ENCODE measurements at regions not wholly inside any gene's neighbourhood (a gene's known extent, or its start where the extent isn't known, plus 50 kb on each side); places are given as distances from the start of the nearest gene placed in this dataset.

- DNase-seq (ENCODE audit: low read depth, low spot score) (no peak), FAIRE-seq (no peak), ATAC-seq (no peak)
- Histone ChIP-seq H3K4me3 (no peak overlapping the region), H3K36me3 (ENCODE audit: control insufficient read depth in 2 of 2, insufficient read depth in 2 of 2, low read length in 1 of 2) (no peaks in the 10 kb centered on the region), H3K4me2 (ENCODE audit: control insufficient read depth, insufficient read depth) (no peak overlapping the region), H3K79me2 (ENCODE audit: control insufficient read depth, insufficient read depth, low read length) (no peaks in the 10 kb centered on the region), H3K27ac (ENCODE audit: control insufficient read depth, insufficient read depth) (no peak overlapping the region), H3K9ac (ENCODE audit: control insufficient read depth, insufficient read depth, low read length) (no peak overlapping the region), H2AFZ (ENCODE audit: control insufficient read depth, low read depth, low read length) (no peak overlapping the region), H4K20me1 (ENCODE audit: control insufficient read depth, insufficient read depth) (no peaks in the 10 kb centered on the region), H3K9me3 (replicated peaks; ENCODE audit: control insufficient read depth, insufficient read depth, low read length) (no peaks in the 10 kb centered on the region; the same call in 2 of the 3 replicates), H3K27me3 (replicated peaks in 1 of 2; ENCODE audit: control insufficient read depth in 2 of 2, insufficient read depth in 2 of 2, low read length in 1 of 2) (no peaks in the 10 kb centered on the region), H3K4me1 (ENCODE audit: control insufficient read depth, insufficient read depth, low read length) (no peaks in the 10 kb centered on the region)
- no peak for TF ChIP-seq GABPA (IDR thresholded peaks at IDR 0.05; ENCODE audit: low read depth)
- TF ChIP-seq GATAD2B (conservative IDR thresholded peaks at IDR 0.05; ENCODE audit: low read depth) = no peak
- no peak for TF ChIP-seq CREB1 (IDR thresholded peaks at IDR 0.05; ENCODE audit: low read depth)
- TF ChIP-seq ATF7 (IDR thresholded peaks at IDR 0.05; ENCODE audit: low read depth) = peak; percentile 83
- TF ChIP-seq JUND (IDR thresholded peaks at IDR 0.05; ENCODE audit: low read depth, low read length) = no peak
- ChIA-PET CTCF (no interaction called here), RAD21 (ENCODE audit: unreplicated experiment) (no interaction called here), POLR2A (no interaction called here), SMC1A (ENCODE audit: uncharacterized antibody, unreplicated experiment) (no interaction called here)
- 8% methylated on average over 1 of the region's 1 CpG for WGBS (ENCODE audit: insufficient coverage, insufficient replicate concordance, low lambda C conversion rate, missing lambda C conversion rate)
- intact Hi-C loops (cut with micrococcal nuclease; ENCODE audit: unreplicated experiment) = no loop called here
- no TSS peak for BruUV-seq (replicated peaks)
- in situ Hi-C loops (cut with MboI) = no loop called here
Observed at GRCh38 chr5:82753374-82753773, 323.8 kb downstream of the TMEM167A start.

- no peaks in the 10 kb centered on the region for H3K79me2 ChIP-seq (ENCODE audit: control insufficient read depth, insufficient read depth, low read length)
- H3K4me3 ChIP-seq = no peak overlapping the region
- RAD21 ChIA-PET (ENCODE audit: unreplicated experiment) = no interaction called here
- H3K9me3 ChIP-seq (replicated peaks; ENCODE audit: control insufficient read depth, insufficient read depth, low read length) = no peaks in the 10 kb centered on the region; the same call in 2 of the 3 replicates
- 49% methylated on average over 5 of the region's 5 CpGs for WGBS (ENCODE audit: insufficient coverage, insufficient replicate concordance, low lambda C conversion rate, missing lambda C conversion rate)
- SMC1A ChIA-PET (ENCODE audit: uncharacterized antibody, unreplicated experiment) = no interaction called here
- H2AFZ ChIP-seq (ENCODE audit: control insufficient read depth, low read depth, low read length) = no peak overlapping the region
- no peak overlapping the region for H3K27ac ChIP-seq (ENCODE audit: control insufficient read depth, insufficient read depth)
- no peaks in the 10 kb centered on the region for H3K36me3 ChIP-seq (ENCODE audit: control insufficient read depth in 2 of 2, insufficient read depth in 2 of 2, low read length in 1 of 2)
- CTCF ChIA-PET = no interaction called here
- FAIRE-seq (no peak), DNase-seq (ENCODE audit: low read depth, low spot score) (no peak), ATAC-seq (no peak)
- no peaks in the 10 kb centered on the region for H3K4me1 ChIP-seq (ENCODE audit: control insufficient read depth, insufficient read depth, low read length)
- no peaks in the 10 kb centered on the region for H3K27me3 ChIP-seq (replicated peaks in 1 of 2; ENCODE audit: control insufficient read depth in 2 of 2, insufficient read depth in 2 of 2, low read length in 1 of 2)
- POLR2A ChIA-PET = no interaction called here
- BruUV-seq (replicated peaks) = no TSS peak
- no peak overlapping the region for H3K9ac ChIP-seq (ENCODE audit: control insufficient read depth, insufficient read depth, low read length)
- intact Hi-C loops (cut with micrococcal nuclease; ENCODE audit: unreplicated experiment) (no loop called here), in situ Hi-C loops (cut with MboI) (no loop called here)
- no peaks in the 10 kb centered on the region for H4K20me1 ChIP-seq (ENCODE audit: control insufficient read depth, insufficient read depth)
- no peak overlapping the region for H3K4me2 ChIP-seq (ENCODE audit: control insufficient read depth, insufficient read depth)
- TF ChIP-seq RCOR1 (conservative IDR thresholded peaks at IDR 0.05; ENCODE audit: low read depth, low read length) (no peak), SIN3A (IDR thresholded peaks at IDR 0.05; ENCODE audit: low read depth, low read length) (no peak), ZSCAN29 (IDR thresholded peaks at IDR 0.05) (no peak), ZBED1 (IDR thresholded peaks at IDR 0.05; ENCODE audit: borderline replicate concordance) (no peak), LARP7 (IDR thresholded peaks at IDR 0.05) (no peak), RAD21 (IDR thresholded peaks at IDR 0.05; ENCODE audit: insufficient read depth, low read depth, low read length) (no peak), IRF4 (IDR thresholded peaks at IDR 0.05; ENCODE audit: low read depth, low read length) (no peak), E4F1 (IDR thresholded peaks at IDR 0.05; ENCODE audit: borderline replicate concordance, partially characterized antibody) (no peak), CBX5 (IDR thresholded peaks at IDR 0.05; ENCODE audit: low read depth) (no peak), MEF2A (IDR thresholded peaks at IDR 0.05; ENCODE audit: insufficient read depth, low read depth, low read length) (no peak), GABPA (IDR thresholded peaks at IDR 0.05; ENCODE audit: low read depth) (no peak)
- TF ChIP-seq, protein P1, sequence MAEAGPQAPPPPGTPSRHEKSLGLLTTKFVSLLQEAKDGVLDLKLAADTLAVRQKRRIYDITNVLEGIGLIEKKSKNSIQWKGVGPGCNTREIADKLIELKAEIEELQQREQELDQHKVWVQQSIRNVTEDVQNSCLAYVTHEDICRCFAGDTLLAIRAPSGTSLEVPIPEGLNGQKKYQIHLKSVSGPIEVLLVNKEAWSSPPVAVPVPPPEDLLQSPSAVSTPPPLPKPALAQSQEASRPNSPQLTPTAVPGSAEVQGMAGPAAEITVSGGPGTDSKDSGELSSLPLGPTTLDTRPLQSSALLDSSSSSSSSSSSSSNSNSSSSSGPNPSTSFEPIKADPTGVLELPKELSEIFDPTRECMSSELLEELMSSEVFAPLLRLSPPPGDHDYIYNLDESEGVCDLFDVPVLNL (IDR thresholded peaks at IDR 0.05; ENCODE audit: low read depth, low read length) = no peak
- TF ChIP-seq, protein P2, sequence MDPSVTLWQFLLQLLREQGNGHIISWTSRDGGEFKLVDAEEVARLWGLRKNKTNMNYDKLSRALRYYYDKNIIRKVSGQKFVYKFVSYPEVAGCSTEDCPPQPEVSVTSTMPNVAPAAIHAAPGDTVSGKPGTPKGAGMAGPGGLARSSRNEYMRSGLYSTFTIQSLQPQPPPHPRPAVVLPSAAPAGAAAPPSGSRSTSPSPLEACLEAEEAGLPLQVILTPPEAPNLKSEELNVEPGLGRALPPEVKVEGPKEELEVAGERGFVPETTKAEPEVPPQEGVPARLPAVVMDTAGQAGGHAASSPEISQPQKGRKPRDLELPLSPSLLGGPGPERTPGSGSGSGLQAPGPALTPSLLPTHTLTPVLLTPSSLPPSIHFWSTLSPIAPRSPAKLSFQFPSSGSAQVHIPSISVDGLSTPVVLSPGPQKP (IDR thresholded peaks at IDR 0.05; ENCODE audit: low read depth, low read length) = no peak
Observed at GRCh38 chr5:82749461-82749820, 327.8 kb downstream of the TMEM167A start.

Measured in GM12878 (cell line).